AG04449 (cell line): ENCODE measurements at regions not wholly inside any gene's neighbourhood (a gene's known extent, or its start where the extent isn't known, plus 50 kb on each side); places are given as distances from the start of the nearest gene placed in this dataset.

Source experiments
- CTCF ChIA-PET: fragments of 350-600 bp; formaldehyde crosslinking; extraction: SDS; loops from one replicate; lab custom pipeline; 2021; ENCODE audit warnings: antibody characterized with exemption; lab: Yijun Ruan, JAX
- POLR2A ChIA-PET: fragments of 400-600, 350-600 bp; formaldehyde crosslinking; extraction: SDS; loops from one replicate; lab custom pipeline; 2020; ENCODE audit warnings: antibody characterized with exemption, inconsistent platforms; lab: Yijun Ruan, JAX
- DNase-seq: peaks from one replicate; pipeline ENCODE4 v3.0.0-alpha.2; 2010; ENCODE audit warnings: low read depth, low spot score
- H3K4me3 ChIP-seq: 2 replicates; pipeline ENCODE4 v1.5.1; 2011; ENCODE audit warnings: low read depth, mild to moderate bottlenecking, control low read depth, low read length
- CTCF ChIP-seq: IDR thresholded peaks from one replicate; pipeline ENCODE4 v1.5.1; 2011; ENCODE audit warnings: mild to moderate bottlenecking, moderate library complexity, low read length, control low read depth, inconsistent platforms; ENCODE audit not compliant: insufficient read depth; ENCODE audit errors: missing control alignments

- no peak for DNase-seq
- CTCF ChIA-PET: no interaction called here
- POLR2A ChIA-PET: no interaction called here
- no peak overlapping the region for H3K4me3 ChIP-seq
- no peak for TF ChIP-seq CTCF
These were observed 164.2 kb upstream of the LHX1 start for GRCh38 chr17:36773039-36773438.

- no peak for TF ChIP-seq CTCF
- ChIA-PET POLR2A (no interaction called here), CTCF (no interaction called here)
- H3K4me3 ChIP-seq: no peak overlapping the region
- DNase-seq: no peak
These were observed 160.2 kb upstream of the LHX1 start for GRCh38 chr17:36777118-36777517.

GRCh38 chr17:36778448-36778847, 158.8 kb upstream of the LHX1 start:
- no peak for DNase-seq
- TF ChIP-seq CTCF: no peak
- CTCF ChIA-PET: interaction anchor here (0.7 kb wide), 1 partner anchor 269 kb away, joined by 4 read pairs; no protein-coding TSS in a partner anchor
- H3K4me3 ChIP-seq: no peak overlapping the region
- POLR2A ChIA-PET: no interaction called here

- CTCF ChIA-PET: no interaction called here
These were observed 157.7 kb upstream of the LHX1 start for GRCh38 chr17:36779550-36779949.

GRCh38 chr17:36784633-36785032, 152.6 kb upstream of the LHX1 start:
- H3K4me3 ChIP-seq: no peak overlapping the region
- ChIA-PET POLR2A (no interaction called here), CTCF (no interaction called here)
- DNase-seq: no peak
- no peak for TF ChIP-seq CTCF

More at GRCh38 chr17:36779550-36779949, 157.7 kb upstream of the LHX1 start:
- TF ChIP-seq CTCF: no peak
- no peak for DNase-seq
- POLR2A ChIA-PET: no interaction called here
- no peak overlapping the region for H3K4me3 ChIP-seq

- TF ChIP-seq CTCF: no peak
- DNase-seq: no peak
- ChIA-PET POLR2A (no interaction called here), CTCF (no interaction called here)
- H3K4me3 ChIP-seq: no peak overlapping the region
These were observed 150.4 kb upstream of the LHX1 start for GRCh38 chr17:36786867-36787266.
